K562 (cell line): ENCODE measurements at regions not wholly inside any gene's neighbourhood (a gene's known extent, or its start where the extent isn't known, plus 50 kb on each side); places are given as distances from the start of the nearest gene placed in this dataset.
A peak's percentile ranks its signal among the peaks of the same experiment; 100 is the strongest.

ENCODE experiments used
- BACH1 ChIP-seq: fragments of 200-800 bp; sonication (Bioruptor generic); IDR thresholded peaks from 2 replicates; pipeline ENCODE4 v1.6.1; 2016; ENCODE audit warnings: missing genetic modification characterization, missing compliant biosample characterization
- CHD2 ChIP-seq: IDR thresholded peaks from 2 replicates; pipeline ENCODE4 v1.6.1; 2011; ENCODE audit warnings: low read depth, low read length
- DDX20 ChIP-seq: fragments of 450-650 bp; IDR thresholded peaks from 2 replicates; pipeline ENCODE4 v1.6.1; 2016; ENCODE audit warnings: missing genetic modification characterization, low read depth, mild to moderate bottlenecking, missing compliant biosample characterization, moderate library complexity
- FOXJ2 ChIP-seq: fragments of 200-800 bp; sonication (Bioruptor generic); IDR thresholded peaks from 2 replicates; pipeline ENCODE4 v1.6.1; 2016; ENCODE audit warnings: missing genetic modification characterization, missing compliant biosample characterization
- HDAC2 ChIP-seq: fragments of 450-650 bp; IDR thresholded peaks from 2 replicates; pipeline ENCODE4 v1.6.1; 2016; ENCODE audit warnings: mild to moderate bottlenecking
- IFI16 ChIP-seq: fragments of 250-450 bp; sonication (Bioruptor Pico); IDR thresholded peaks from 2 replicates; pipeline ENCODE4 v2.1.2; 2022; ENCODE audit warnings: mild to moderate bottlenecking, inconsistent platforms
- JUND ChIP-seq, 2 experiments: IDR thresholded peaks; 2 replicates in 1 of 2; 3 replicates in 1 of 2; pipeline ENCODE4 v1.6.1; 2011; ENCODE audit warnings: borderline replicate concordance in 2 of 2, low read depth in 2 of 2, low read length in 2 of 2, improper control_type of control experiment in 1 of 2, missing biosample characterization in 1 of 2, missing genetic modification characterization in 1 of 2, missing genetic modification reagents in 1 of 2
- KDM1A ChIP-seq, 2 experiments: fragments of 450-650 bp; IDR thresholded peaks; 2 replicates each; pipeline ENCODE4 v1.6.1; 2016; ENCODE audit warnings: mild to moderate bottlenecking in 2 of 2
- MAFF ChIP-seq: IDR thresholded peaks from 2 replicates; pipeline ENCODE4 v1.6.1; 2012; ENCODE audit warnings: low read length, improper control_type of control experiment
- NCOA6 ChIP-seq: fragments of 450-650 bp; IDR thresholded peaks from 2 replicates; pipeline ENCODE4 v1.6.1; 2017; ENCODE audit warnings: mild to moderate bottlenecking
- NFATC3 ChIP-seq: fragments of 450-650 bp; IDR thresholded peaks from 2 replicates; pipeline ENCODE4 v1.6.1; 2017; ENCODE audit warnings: mild to moderate bottlenecking
- POLR2B ChIP-seq: fragments of 450-650 bp; IDR thresholded peaks from 2 replicates; pipeline ENCODE4 v1.6.1; 2018; ENCODE audit warnings: low read depth; ENCODE audit not compliant: partially characterized antibody
- RAD21 ChIP-seq, 2 experiments: fragments of 250-450 bp in 1 of 2; fragments of 450-650 bp in 1 of 2; sonication (Bioruptor Pico) in 1 of 2; formaldehyde crosslinking in 1 of 2; IDR thresholded peaks in 1 of 2; conservative IDR thresholded peaks in 1 of 2; 2 replicates each; pipeline versions ENCODE4 v1.4.0 to v1.8.0; 2020 to 2022; ENCODE audit warnings: mild to moderate bottlenecking in 2 of 2, moderate library complexity in 1 of 2
- SAFB2 ChIP-seq: fragments of 200-400 bp; formaldehyde crosslinking; IDR thresholded peaks from 2 replicates; pipeline ENCODE4 v1.6.1; 2018; ENCODE audit warnings: borderline replicate concordance, low read length, low read depth, moderate library complexity; ENCODE audit not compliant: severe bottlenecking
- SREBF1 ChIP-seq: fragments of 150-350 bp; IDR thresholded peaks from 2 replicates; pipeline ENCODE4 v1.6.1; 2014; ENCODE audit warnings: antibody characterized with exemption, low read depth, low read length, borderline replicate concordance
- TCF3 ChIP-seq: sonication (generic); formaldehyde crosslinking; IDR thresholded peaks from 2 replicates; pipeline ENCODE4 v1.4.0; 2020; ENCODE audit warnings: mild to moderate bottlenecking, missing genetic modification reagents
- ZNF436 ChIP-seq: fragments of 250-450, 450-650 bp; sonication (Bioruptor Pico); formaldehyde crosslinking; IDR thresholded peaks from 2 replicates; pipeline ENCODE4 v1.7.0; 2020; ENCODE audit warnings: mild to moderate bottlenecking
- ZNF696 ChIP-seq: fragments of 250-450 bp; sonication (Bioruptor Pico); conservative IDR thresholded peaks from 2 replicates; pipeline ENCODE4 v1.4.0; 2020; ENCODE audit warnings: mild to moderate bottlenecking, moderate library complexity
- ZNF764 ChIP-seq: fragments of 250-450 bp; sonication (Bioruptor Pico); IDR thresholded peaks from 2 replicates; pipeline ENCODE4 v1.4.0; 2020; ENCODE audit warnings: low read depth, mild to moderate bottlenecking, moderate library complexity
- TF ChIP-seq, protein P1 (sequence below): fragments of 250-450 bp; sonication (Bioruptor Pico); IDR thresholded peaks from 2 replicates; pipeline ENCODE4 v1.8.0; 2021; ENCODE audit warnings: moderate library complexity, mild to moderate bottlenecking, inconsistent platforms
- TF ChIP-seq, protein P2 (sequence below): fragments of 450-650 bp; IDR thresholded peaks from 2 replicates; pipeline ENCODE4 v1.7.0; 2016; ENCODE audit warnings: borderline replicate concordance
- TF ChIP-seq, protein P3 (sequence below), 2 experiments: IDR thresholded peaks in 1 of 2; conservative IDR thresholded peaks in 1 of 2; 2 replicates each; pipeline ENCODE4 v1.6.1; 2016; ENCODE audit warnings: low read depth in 2 of 2, mild to moderate bottlenecking in 1 of 2, missing compliant biosample characterization in 1 of 2, missing genetic modification characterization in 1 of 2, moderate library complexity in 1 of 2
- TF ChIP-seq, protein P4 (sequence below): fragments of 250-450 bp; sonication (Bioruptor Pico); IDR thresholded peaks from 2 replicates; pipeline ENCODE4 v1.4.0; 2020; ENCODE audit warnings: mild to moderate bottlenecking, moderate library complexity

DNA sequence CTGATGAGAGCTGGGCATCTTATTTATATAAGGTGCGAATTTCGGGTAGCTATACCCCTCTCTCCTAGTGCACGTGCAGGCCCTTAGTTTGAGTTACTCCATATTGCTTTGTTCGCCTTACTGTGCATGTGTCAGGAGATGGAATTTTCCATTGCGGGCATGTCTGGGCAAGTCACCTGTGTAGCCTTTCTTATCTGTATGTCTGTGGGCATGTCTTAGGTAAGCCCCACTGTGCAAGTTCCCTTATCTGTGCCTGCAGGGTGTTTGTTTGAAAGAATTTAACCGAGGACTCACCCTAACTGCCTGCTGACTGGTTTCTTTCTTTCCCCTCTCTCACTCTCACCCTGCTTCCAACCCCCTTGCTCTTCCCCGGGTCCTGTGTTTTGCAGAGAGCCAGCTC, 140.7 kb upstream of the RANBP3L start (continued):
- TF ChIP-seq HDAC2 (peak; percentile 67; the same call in 1 of the 2 replicates), KDM1A (IDR thresholded peaks at IDR 0.05) (peak; percentile 51 to 56; a peak in 3 of 4 replicates), CHD2 (no peak), RAD21 (CRISPR knock-in tag; conservative IDR thresholded peaks at IDR 0.05 in 1 of 2, IDR thresholded peaks at IDR 0.05 in 1 of 2) (no peak), NCOA6 (no peak), MAFF (no peak), TCF3 (CRISPR knock-in tag) (peak; percentile 93), NFATC3 (peak; percentile 80; the same call in 1 of the 2 replicates), BACH1 (tag) (peak; percentile 39; the same call in 1 of the 2 replicates), FOXJ2 (tag) (0 out of 2 replicates have a peak, but pooled peaks have one; percentile 72), JUND (IDR thresholded peaks at IDR 0.05; ENCODE audit: borderline replicate concordance, low read depth, low read length) (peak; percentile 41; the same call in 1 of the 2 replicates), JUND (tag; IDR thresholded peaks at IDR 0.05; ENCODE audit: borderline replicate concordance, low read depth, low read length) (no peak; the same call in 2 of the 3 replicates), DDX20 (tag) (peak; percentile 77; the same call in 1 of the 2 replicates), ZNF764 (CRISPR knock-in tag) (0 out of 2 replicates have a peak, but pooled peaks have one; percentile 45), SREBF1 (no peak), POLR2B (no peak), ZNF436 (no peak), ZNF696 (CRISPR knock-in tag) (no peak), IFI16 (CRISPR knock-in tag) (peak; percentile 82; the same call in 1 of the 2 replicates), SAFB2 (no peak)
- TF ChIP-seq, protein P1, sequence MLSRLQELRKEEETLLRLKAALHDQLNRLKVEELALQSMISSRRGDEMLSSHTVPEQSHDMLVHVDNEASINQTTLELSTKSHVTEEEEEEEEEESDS = no peak
- TF ChIP-seq, protein P2, sequence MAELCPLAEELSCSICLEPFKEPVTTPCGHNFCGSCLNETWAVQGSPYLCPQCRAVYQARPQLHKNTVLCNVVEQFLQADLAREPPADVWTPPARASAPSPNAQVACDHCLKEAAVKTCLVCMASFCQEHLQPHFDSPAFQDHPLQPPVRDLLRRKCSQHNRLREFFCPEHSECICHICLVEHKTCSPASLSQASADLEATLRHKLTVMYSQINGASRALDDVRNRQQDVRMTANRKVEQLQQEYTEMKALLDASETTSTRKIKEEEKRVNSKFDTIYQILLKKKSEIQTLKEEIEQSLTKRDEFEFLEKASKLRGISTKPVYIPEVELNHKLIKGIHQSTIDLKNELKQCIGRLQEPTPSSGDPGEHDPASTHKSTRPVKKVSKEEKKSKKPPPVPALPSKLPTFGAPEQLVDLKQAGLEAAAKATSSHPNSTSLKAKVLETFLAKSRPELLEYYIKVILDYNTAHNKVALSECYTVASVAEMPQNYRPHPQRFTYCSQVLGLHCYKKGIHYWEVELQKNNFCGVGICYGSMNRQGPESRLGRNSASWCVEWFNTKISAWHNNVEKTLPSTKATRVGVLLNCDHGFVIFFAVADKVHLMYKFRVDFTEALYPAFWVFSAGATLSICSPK = no peak
- TF ChIP-seq, protein P3, sequence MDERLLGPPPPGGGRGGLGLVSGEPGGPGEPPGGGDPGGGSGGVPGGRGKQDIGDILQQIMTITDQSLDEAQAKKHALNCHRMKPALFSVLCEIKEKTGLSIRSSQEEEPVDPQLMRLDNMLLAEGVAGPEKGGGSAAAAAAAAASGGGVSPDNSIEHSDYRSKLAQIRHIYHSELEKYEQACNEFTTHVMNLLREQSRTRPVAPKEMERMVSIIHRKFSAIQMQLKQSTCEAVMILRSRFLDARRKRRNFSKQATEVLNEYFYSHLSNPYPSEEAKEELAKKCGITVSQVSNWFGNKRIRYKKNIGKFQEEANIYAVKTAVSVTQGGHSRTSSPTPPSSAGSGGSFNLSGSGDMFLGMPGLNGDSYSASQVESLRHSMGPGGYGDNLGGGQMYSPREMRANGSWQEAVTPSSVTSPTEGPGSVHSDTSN (CRISPR knock-in tag; IDR thresholded peaks at IDR 0.05; ENCODE audit: low read depth) = no peak
- TF ChIP-seq, protein P3 (tag; conservative IDR thresholded peaks at IDR 0.05; ENCODE audit: low read depth) = peak; percentile 40; the same call in 1 of the 2 replicates
- TF ChIP-seq, protein P4, sequence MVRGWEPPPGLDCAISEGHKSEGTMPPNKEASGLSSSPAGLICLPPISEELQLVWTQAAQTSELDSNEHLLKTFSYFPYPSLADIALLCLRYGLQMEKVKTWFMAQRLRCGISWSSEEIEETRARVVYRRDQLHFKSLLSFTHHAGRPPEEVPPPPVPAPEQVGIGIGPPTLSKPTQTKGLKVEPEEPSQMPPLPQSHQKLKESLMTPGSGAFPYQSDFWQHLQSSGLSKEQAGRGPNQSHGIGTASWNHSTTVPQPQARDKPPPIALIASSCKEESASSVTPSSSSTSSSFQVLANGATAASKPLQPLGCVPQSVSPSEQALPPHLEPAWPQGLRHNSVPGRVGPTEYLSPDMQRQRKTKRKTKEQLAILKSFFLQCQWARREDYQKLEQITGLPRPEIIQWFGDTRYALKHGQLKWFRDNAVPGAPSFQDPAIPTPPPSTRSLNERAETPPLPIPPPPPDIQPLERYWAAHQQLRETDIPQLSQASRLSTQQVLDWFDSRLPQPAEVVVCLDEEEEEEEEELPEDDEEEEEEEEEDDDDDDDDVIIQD (CRISPR knock-in tag) = peak; percentile 39; the same call in 1 of the 2 replicates
